ENCODE measurements at regions not wholly inside any gene's neighbourhood (a gene's known extent, or its start where the extent isn't known, plus 50 kb on each side); places are given as distances from the start of the nearest gene placed in this dataset.

DNA sequence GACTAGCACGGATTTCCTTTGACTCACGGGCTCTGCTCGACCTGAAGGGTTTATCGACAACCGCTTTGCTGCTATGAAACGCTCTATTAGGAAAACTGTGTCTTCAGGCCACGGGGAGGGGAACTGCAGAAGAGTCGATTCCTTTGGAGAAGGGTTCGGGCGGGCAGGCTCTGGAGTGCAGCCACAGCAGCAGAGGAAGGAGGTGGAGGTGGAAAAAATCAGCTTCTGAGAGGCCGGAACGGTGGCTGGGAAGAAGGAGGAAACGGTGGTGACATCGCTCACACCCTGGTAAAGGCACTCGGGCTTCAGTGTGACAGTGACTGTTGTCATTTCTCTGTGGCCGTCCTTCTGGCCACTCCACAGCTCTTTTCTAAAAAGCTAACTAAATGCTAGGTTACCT lies 64.6 kb upstream of the MGMT start:
- TF ChIP-seq, protein P1, sequence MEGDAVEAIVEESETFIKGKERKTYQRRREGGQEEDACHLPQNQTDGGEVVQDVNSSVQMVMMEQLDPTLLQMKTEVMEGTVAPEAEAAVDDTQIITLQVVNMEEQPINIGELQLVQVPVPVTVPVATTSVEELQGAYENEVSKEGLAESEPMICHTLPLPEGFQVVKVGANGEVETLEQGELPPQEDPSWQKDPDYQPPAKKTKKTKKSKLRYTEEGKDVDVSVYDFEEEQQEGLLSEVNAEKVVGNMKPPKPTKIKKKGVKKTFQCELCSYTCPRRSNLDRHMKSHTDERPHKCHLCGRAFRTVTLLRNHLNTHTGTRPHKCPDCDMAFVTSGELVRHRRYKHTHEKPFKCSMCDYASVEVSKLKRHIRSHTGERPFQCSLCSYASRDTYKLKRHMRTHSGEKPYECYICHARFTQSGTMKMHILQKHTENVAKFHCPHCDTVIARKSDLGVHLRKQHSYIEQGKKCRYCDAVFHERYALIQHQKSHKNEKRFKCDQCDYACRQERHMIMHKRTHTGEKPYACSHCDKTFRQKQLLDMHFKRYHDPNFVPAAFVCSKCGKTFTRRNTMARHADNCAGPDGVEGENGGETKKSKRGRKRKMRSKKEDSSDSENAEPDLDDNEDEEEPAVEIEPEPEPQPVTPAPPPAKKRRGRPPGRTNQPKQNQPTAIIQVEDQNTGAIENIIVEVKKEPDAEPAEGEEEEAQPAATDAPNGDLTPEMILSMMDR (IDR thresholded peaks at IDR 0.05), result no peak
- TF ChIP-seq EZH2 (IDR thresholded peaks at IDR 0.05), result no peak
